GM12878 (cell line): ENCODE measurements at regions not wholly inside any gene's neighbourhood (a gene's known extent, or its start where the extent isn't known, plus 50 kb on each side); places are given as distances from the start of the nearest gene placed in this dataset.

Source experiments
- ATAC-seq: fragments of 200-7000 bp; cut with Tn5 transposase; 3 replicates; pipeline ENCODE4 v1.9.1; 2020; ENCODE audit warnings: mild to moderate bottlenecking, moderate library complexity
- BruUV-seq: library from RNA; stranded (reverse); fragments of 400-500 nt; replicated peaks from 2 replicates; lab custom pipeline; 2021; lab: Mats Ljungman, UMichigan
- CTCF ChIA-PET: fragments of 300-600 bp; sonication (Branson Sonifier 250); formaldehyde crosslinking; extraction: SDS; loops from one replicate; lab custom pipeline; 2021; ENCODE audit warnings: inconsistent platforms; lab: Yijun Ruan, JAX
- POLR2A ChIA-PET: fragments of 350-600 bp; formaldehyde crosslinking; extraction: SDS; loops from one replicate; lab custom pipeline; 2021; ENCODE audit warnings: inconsistent platforms; lab: Charles Lee
- RAD21 ChIA-PET: fragments of 300-600 bp; sonication (Branson Sonifier 250); formaldehyde crosslinking; loops from one replicate; lab custom pipeline; 2023; ENCODE audit warnings: antibody characterized with exemption; ENCODE audit not compliant: unreplicated experiment; lab: Charles Lee
- SMC1A ChIA-PET: fragments of 300-600 bp; sonication (Branson Sonifier 250); formaldehyde crosslinking; loops from one replicate; lab custom pipeline; 2023; ENCODE audit not compliant: unreplicated experiment, uncharacterized antibody; lab: Charles Lee
- DNase-seq: peaks from one replicate; pipeline ENCODE4 v3.0.0-alpha.2; 2011; ENCODE audit warnings: low read depth, low spot score
- FAIRE-seq: peaks from 3 replicates; lab custom pipeline; 2011; peaks lifted over from hg19 to GRCh38; lab: Jason Lieb, UNC
- H2AFZ ChIP-seq: 2 replicates; pipeline ENCODE4 v1.6.0; 2011; ENCODE audit warnings: low read depth, low read length, control low read depth; ENCODE audit not compliant: control insufficient read depth
- H3K27ac ChIP-seq: 2 replicates; pipeline ENCODE4 v1.5.1; 2011; ENCODE audit warnings: control low read depth; ENCODE audit not compliant: control insufficient read depth, insufficient read depth
- H3K27me3 ChIP-seq, 2 experiments: replicated peaks in 1 of 2; 2 replicates each; pipeline versions ENCODE4 v1.6.0 to v1.6.1; 2011; ENCODE audit warnings: low read length in 1 of 2; ENCODE audit not compliant: control insufficient read depth in 2 of 2, insufficient read depth in 2 of 2
- H3K36me3 ChIP-seq, 2 experiments: 2 replicates each; pipeline ENCODE4 v1.5.1; 2011; ENCODE audit warnings: low read length in 1 of 2; ENCODE audit not compliant: control insufficient read depth in 2 of 2, insufficient read depth in 2 of 2
- H3K4me1 ChIP-seq: 2 replicates; pipeline ENCODE4 v1.6.1; 2011; ENCODE audit warnings: mild to moderate bottlenecking, low read length, moderate library complexity, mixed read lengths; ENCODE audit not compliant: control insufficient read depth, insufficient read depth
- H3K4me2 ChIP-seq: 2 replicates; pipeline ENCODE4 v1.6.0; 2011; ENCODE audit warnings: control low read depth; ENCODE audit not compliant: control insufficient read depth, insufficient read depth
- H3K4me3 ChIP-seq: fragments of 200-600 bp; sonication (generic); 2 replicates; pipeline ENCODE4 v1.5.1; 2016
- H3K79me2 ChIP-seq: 2 replicates; pipeline ENCODE4 v1.6.0; 2011; ENCODE audit warnings: low read length; ENCODE audit not compliant: control insufficient read depth, insufficient read depth
- H3K9ac ChIP-seq: 2 replicates; pipeline ENCODE4 v1.8.0; 2011; ENCODE audit warnings: low read length, control low read depth, mixed read lengths; ENCODE audit not compliant: control insufficient read depth, insufficient read depth
- H3K9me3 ChIP-seq: replicated peaks from 3 replicates; pipeline ENCODE4 v1.5.1; 2011; ENCODE audit warnings: mild to moderate bottlenecking, low read length; ENCODE audit not compliant: control insufficient read depth, insufficient read depth
- H4K20me1 ChIP-seq: 2 replicates; pipeline ENCODE4 v1.6.0; 2011; ENCODE audit not compliant: control insufficient read depth, insufficient read depth
- BMI1 ChIP-seq: fragments of 450-650 bp; IDR thresholded peaks from 2 replicates; pipeline ENCODE4 v1.6.1; 2016; ENCODE audit warnings: mild to moderate bottlenecking, moderate library complexity, borderline replicate concordance
- BRCA1 ChIP-seq: IDR thresholded peaks from 2 replicates; pipeline ENCODE4 v1.6.1; 2011; ENCODE audit warnings: low read depth, low read length, improper control_type of control experiment
- CREB1 ChIP-seq: IDR thresholded peaks from 2 replicates; pipeline ENCODE4 v1.6.1; 2012; ENCODE audit warnings: low read depth, mild to moderate bottlenecking, inconsistent platforms
- EED ChIP-seq: sonication (generic); IDR thresholded peaks from 2 replicates; pipeline ENCODE4 v1.6.1; 2016; ENCODE audit warnings: antibody characterized with exemption, low read depth
- FOS ChIP-seq: IDR thresholded peaks from 3 replicates; pipeline ENCODE4 v1.6.1; 2011; ENCODE audit warnings: borderline replicate concordance; ENCODE audit not compliant: insufficient read length; ENCODE audit errors: extremely low read depth
- JUNB ChIP-seq: IDR thresholded peaks from 2 replicates; pipeline ENCODE4 v1.6.1; 2016; ENCODE audit warnings: antibody characterized with exemption, mild to moderate bottlenecking
- MYC ChIP-seq: IDR thresholded peaks from 2 replicates; pipeline ENCODE4 v1.6.1; 2011; ENCODE audit warnings: mild to moderate bottlenecking, low read length, moderate library complexity, inconsistent platforms; ENCODE audit not compliant: insufficient read depth, insufficient replicate concordance, insufficient read length, severe bottlenecking
- PAX8 ChIP-seq: fragments of 450-650 bp; IDR thresholded peaks from 2 replicates; pipeline ENCODE4 v1.6.1; 2017; ENCODE audit warnings: mild to moderate bottlenecking, moderate library complexity
- POLR2A ChIP-seq: IDR thresholded peaks from 2 replicates; pipeline ENCODE4 v1.6.1; 2011; ENCODE audit warnings: low read depth, mild to moderate bottlenecking, low read length
- RAD21 ChIP-seq: IDR thresholded peaks from 2 replicates; pipeline ENCODE4 v1.6.1; 2011; ENCODE audit warnings: mild to moderate bottlenecking, low read depth, low read length, moderate library complexity; ENCODE audit not compliant: insufficient read depth
- SIN3A ChIP-seq: IDR thresholded peaks from 2 replicates; pipeline ENCODE4 v1.6.1; 2012; ENCODE audit warnings: low read depth, low read length, improper control_type of control experiment
- SMARCA5 ChIP-seq: fragments of 450-650 bp; IDR thresholded peaks from 2 replicates; pipeline ENCODE4 v1.6.1; 2017; ENCODE audit warnings: mild to moderate bottlenecking
- SP1 ChIP-seq: IDR thresholded peaks from one replicate; pipeline ENCODE4 v1.6.1; 2011; ENCODE audit warnings: low read depth, low read length
- SREBF1 ChIP-seq: IDR thresholded peaks from 2 replicates; pipeline ENCODE4 v1.6.1; 2012; ENCODE audit warnings: mild to moderate bottlenecking, low read length
- ZNF217 ChIP-seq: fragments of 450-650 bp; IDR thresholded peaks from 2 replicates; pipeline ENCODE4 v1.6.1; 2017; ENCODE audit warnings: antibody characterized with exemption, mild to moderate bottlenecking
- ZNF622 ChIP-seq: fragments of 450-650 bp; IDR thresholded peaks from 2 replicates; pipeline ENCODE4 v1.6.1; 2017; ENCODE audit warnings: mild to moderate bottlenecking, inconsistent platforms
- WGBS: methylation state at CpG from one replicate; pipeline ENCODE4 v1.1.6; 2016; ENCODE audit warnings: low lambda C conversion rate; ENCODE audit not compliant: insufficient replicate concordance, insufficient coverage; ENCODE audit errors: missing lambda C conversion rate; 5-methylcytosine and 5-hydroxymethylcytosine counted together
- in situ Hi-C: fragments of 300-500 bp; cut with MboI; formaldehyde crosslinking; loops from 9 replicates; pipeline ENCODE4 v1.14.3; 2018; ENCODE audit warnings: mixed read lengths
- intact Hi-C: fragments of 100-400 bp; cut with micrococcal nuclease; formaldehyde crosslinking; loops from one replicate; pipeline ENCODE4 v1.14.2; 2022; ENCODE audit not compliant: unreplicated experiment
- TF ChIP-seq, protein P1 (sequence below): IDR thresholded peaks from 2 replicates; pipeline ENCODE4 v1.6.1; 2011; ENCODE audit warnings: low read depth, mild to moderate bottlenecking, low read length, moderate library complexity, borderline replicate concordance; ENCODE audit errors: extremely low read depth

DNA sequence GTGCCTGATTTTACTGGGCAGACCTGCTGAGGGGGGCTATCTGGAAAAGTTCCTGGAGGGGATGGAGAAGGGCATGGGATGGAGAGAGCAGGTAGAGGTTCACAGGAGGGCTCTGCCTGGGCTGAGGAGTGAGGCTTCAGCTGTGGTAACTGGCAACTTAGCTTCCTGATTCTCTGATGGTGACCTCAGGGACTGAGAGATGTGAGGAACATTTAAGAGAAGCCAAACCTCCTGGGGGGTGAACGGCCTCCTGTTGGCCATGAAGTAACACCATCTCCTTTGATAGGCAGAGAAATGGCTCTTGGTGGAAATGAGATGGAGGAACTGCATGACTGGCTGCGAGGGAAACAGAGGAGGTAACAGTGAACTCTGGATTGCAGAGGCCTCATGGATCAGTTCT is 97.3 kb upstream of the ROPN1 start (continued):
- no peak for TF ChIP-seq SMARCA5

DNA sequence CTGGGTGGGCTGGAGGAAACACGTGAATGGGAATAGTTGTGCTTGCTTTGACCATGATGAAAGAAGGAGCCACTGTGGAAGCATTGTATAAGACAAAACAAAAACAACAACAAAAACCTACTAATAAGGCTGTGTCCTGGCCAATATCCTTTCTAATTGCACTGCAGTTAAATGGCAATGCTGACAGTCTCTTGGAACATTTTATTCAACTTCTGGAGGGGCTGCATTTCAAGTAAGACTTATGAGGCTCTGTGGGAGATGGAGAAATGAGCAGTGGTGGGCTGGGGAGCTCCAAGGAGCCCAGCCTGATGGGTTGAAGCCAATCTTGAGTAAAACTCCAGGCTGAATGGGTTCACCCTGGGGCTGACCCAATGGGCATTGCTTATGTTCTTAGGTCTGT is 99.8 kb upstream of the ROPN1 start:
- H2AFZ ChIP-seq: no peak overlapping the region
- FAIRE-seq (no peak), DNase-seq (no peak), ATAC-seq (no peak)
- CTCF ChIA-PET: no interaction called here
- no peak overlapping the region for H3K4me2 ChIP-seq
- BruUV-seq: no TSS peak
- SMC1A ChIA-PET: no interaction called here
- H3K4me1 ChIP-seq: no peaks in the 10 kb centered on the region
- no peaks in the 10 kb centered on the region for H3K9me3 ChIP-seq
- no peak overlapping the region for H3K4me3 ChIP-seq
- no peaks in the 10 kb centered on the region for H3K36me3 ChIP-seq
- no peak overlapping the region for H3K27ac ChIP-seq
- WGBS: 47% methylated on average over 1 of the region's 1 CpG
- no peak for TF ChIP-seq POLR2A
- in situ Hi-C loops: no loop called here
- H3K27me3 ChIP-seq: peaks cover 0 to 3% of the 10 kb centered on the region in 2 experiments; a peak in 3 of 4 replicates
- no peaks in the 10 kb centered on the region for H3K79me2 ChIP-seq
- H4K20me1 ChIP-seq: no peaks in the 10 kb centered on the region
- POLR2A ChIA-PET: no interaction called here
- intact Hi-C loops: no loop called here
- H3K9ac ChIP-seq: no peak overlapping the region
- RAD21 ChIA-PET: no interaction called here

DNA sequence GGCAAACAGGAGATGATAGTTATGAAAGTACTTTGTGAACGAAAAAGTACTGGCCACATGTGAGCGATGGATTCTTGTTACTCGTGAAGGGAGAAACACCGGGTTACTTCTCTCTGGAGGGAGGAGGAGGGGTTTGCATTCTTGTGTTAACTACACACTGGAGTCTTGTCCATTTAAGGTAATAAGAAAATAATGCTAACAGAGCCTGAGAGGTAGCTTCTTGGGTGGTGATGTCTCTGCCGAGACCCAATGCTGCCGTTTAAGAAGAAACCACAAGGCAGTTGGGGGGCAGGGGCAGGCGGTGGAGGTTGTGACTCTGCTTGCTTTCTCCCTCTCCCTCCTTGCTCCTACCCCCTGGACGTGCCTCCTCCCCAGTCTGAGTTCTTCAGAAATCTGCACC is 100.9 kb upstream of the ROPN1 start:
- no peaks in the 10 kb centered on the region for H3K79me2 ChIP-seq
- intact Hi-C loops: no loop called here
- peaks cover 0 to 3% of the 10 kb centered on the region in 2 experiments; a peak in 2 of 4 replicates for H3K27me3 ChIP-seq
- no peak overlapping the region for H2AFZ ChIP-seq
- H3K9me3 ChIP-seq: no peaks in the 10 kb centered on the region
- H3K27ac ChIP-seq: no peak overlapping the region
- ChIA-PET POLR2A (no interaction called here), SMC1A (no interaction called here), CTCF (interaction anchor here (0.9 kb wide), 1 partner anchor 11 kb away, joined by 3 read pairs; no protein-coding TSS in a partner anchor), RAD21 (no interaction called here)
- no peaks in the 10 kb centered on the region for H3K36me3 ChIP-seq
- no peaks in the 10 kb centered on the region for H3K4me1 ChIP-seq
- BruUV-seq: no TSS peak
- no peak for FAIRE-seq
- WGBS: 42% methylated on average over 8 of the region's 8 CpGs
- no peak overlapping the region for H3K4me3 ChIP-seq
- TF ChIP-seq ZNF622: no peak
- TF ChIP-seq CREB1: no peak
- no peak for TF ChIP-seq FOS
- no peak for TF ChIP-seq JUNB
- no peak for TF ChIP-seq SMARCA5
- TF ChIP-seq SIN3A: no peak
- no peak for TF ChIP-seq BMI1
- TF ChIP-seq BRCA1: no peak
- TF ChIP-seq, protein P1, sequence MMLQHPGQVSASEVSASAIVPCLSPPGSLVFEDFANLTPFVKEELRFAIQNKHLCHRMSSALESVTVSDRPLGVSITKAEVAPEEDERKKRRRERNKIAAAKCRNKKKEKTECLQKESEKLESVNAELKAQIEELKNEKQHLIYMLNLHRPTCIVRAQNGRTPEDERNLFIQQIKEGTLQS: no peak
- no peak for TF ChIP-seq SREBF1
- TF ChIP-seq MYC: no peak
- TF ChIP-seq PAX8: no peak
- no peak for TF ChIP-seq RAD21
- TF ChIP-seq EED: no peak
- no peak for TF ChIP-seq ZNF217
- TF ChIP-seq SP1: no peak
- H3K4me2 ChIP-seq: no peak overlapping the region
- ATAC-seq: no peak
- DNase-seq: no peak
- no peak overlapping the region for H3K9ac ChIP-seq
- H4K20me1 ChIP-seq: no peaks in the 10 kb centered on the region
- in situ Hi-C loops: no loop called here
